ENCODE measurements at regions not wholly inside any gene's neighbourhood (a gene's known extent, or its start where the extent isn't known, plus 50 kb on each side); places are given as distances from the start of the nearest gene placed in this dataset.
A peak's percentile ranks its signal among the peaks of the same experiment; 100 is the strongest.

GRCh38 chr1:196001188-196001587, 607.1 kb downstream of the KCNT2 start:
- no peak for DNase-seq (ENCODE audit: low spot score)

- DNase-seq (ENCODE audit: low spot score): no peak
Observed at GRCh38 chr1:195999022-195999421, 609.2 kb downstream of the KCNT2 start.

GRCh38 chr1:195981448-195982139, 626.6 kb downstream of the KCNT2 start:
- no peak for DNase-seq (ENCODE audit: low spot score)

- DNase-seq (ENCODE audit: low spot score): no peak
Observed at GRCh38 chr1:195979646-195980045, 628.6 kb downstream of the KCNT2 start.

GRCh38 chr1:195973311-195973904, 634.8 kb downstream of the KCNT2 start:
- DNase-seq (ENCODE audit: low spot score): no peak

- DNase-seq (ENCODE audit: low spot score): no peak
Observed at GRCh38 chr1:195971589-195971988, 636.7 kb downstream of the KCNT2 start.

- no peak for DNase-seq (ENCODE audit: low spot score)
Observed at GRCh38 chr1:195970209-195970608, 638.0 kb downstream of the KCNT2 start.

GRCh38 chr1:195965475-195965874, 642.8 kb downstream of the KCNT2 start:
- no peak for DNase-seq (ENCODE audit: low spot score)

- DNase-seq (ENCODE audit: low spot score): no peak
Observed at GRCh38 chr1:195965036-195965435, 643.2 kb downstream of the KCNT2 start.

GRCh38 chr1:195964516-195964915, 643.7 kb downstream of the KCNT2 start:
- no peak for DNase-seq (ENCODE audit: low spot score)

- DNase-seq (ENCODE audit: low spot score): no peak
Observed at GRCh38 chr1:195962051-195962450, 646.2 kb downstream of the KCNT2 start.

- DNase-seq (ENCODE audit: low spot score): no peak
Observed at GRCh38 chr1:195960580-195960979, 647.7 kb downstream of the KCNT2 start.

GRCh38 chr1:195958131-195958530, 650.1 kb downstream of the KCNT2 start:
- no peak for DNase-seq (ENCODE audit: low spot score)

- DNase-seq (ENCODE audit: low spot score): no peak
Observed at GRCh38 chr1:195956845-195957244, 651.4 kb downstream of the KCNT2 start.

GRCh38 chr1:195954848-195955247, 653.4 kb downstream of the KCNT2 start:
- peak; percentile 7 for DNase-seq (ENCODE audit: low spot score)

- DNase-seq (ENCODE audit: low spot score): no peak
Observed at GRCh38 chr1:195951313-195951712, 656.9 kb downstream of the KCNT2 start.

GRCh38 chr1:195948123-195948895, 659.9 kb downstream of the KCNT2 start:
- no peak for DNase-seq (ENCODE audit: low spot score)

GRCh38 chr1:195946500-195946899, 661.7 kb downstream of the KCNT2 start:
- DNase-seq (ENCODE audit: low spot score): no peak

GRCh38 chr1:195941795-195942194, 666.4 kb downstream of the KCNT2 start:
- no peak for DNase-seq (ENCODE audit: low spot score)

- DNase-seq (ENCODE audit: low spot score): no peak
Observed at GRCh38 chr1:195941314-195941713, 666.9 kb downstream of the KCNT2 start.

GRCh38 chr1:195939844-195940243, 668.4 kb downstream of the KCNT2 start:
- DNase-seq (ENCODE audit: low spot score): no peak

- no peak for DNase-seq (ENCODE audit: low spot score)
Observed at GRCh38 chr1:195934817-195935553, 673.3 kb downstream of the KCNT2 start.

GRCh38 chr1:195933835-195934234, 674.4 kb downstream of the KCNT2 start:
- DNase-seq (ENCODE audit: low spot score): no peak
